ENCODE measurements at regions not wholly inside any gene's neighbourhood (a gene's known extent, or its start where the extent isn't known, plus 50 kb on each side); places are given as distances from the start of the nearest gene placed in this dataset.

GRCh38 chr13:77981281-77981881, 62.8 kb upstream of the EDNRB start:
- H3K9me3 ChIP-seq, result no peaks in the 10 kb centered on the region
- CTCF ChIA-PET, result no interaction called here
- no peak overlapping the region for H3K4me3 Mint-ChIP-seq (ENCODE audit: unreplicated experiment)

GRCh38 chr13:77980592-77980991, 62.0 kb upstream of the EDNRB start:
- no peak overlapping the region for H3K4me3 Mint-ChIP-seq (ENCODE audit: unreplicated experiment)
- H3K9me3 Mint-ChIP-seq (ENCODE audit: unreplicated experiment), result no peaks in the 10 kb centered on the region
- intact Hi-C loops (cut with micrococcal nuclease; ENCODE audit: unreplicated experiment), result no loop called here
- H3K27me3 ChIP-seq (replicated peaks; ENCODE audit: control insufficient read depth, insufficient read depth, low read length), result no peaks in the 10 kb centered on the region
- H3K4me3 ChIP-seq (ENCODE audit: low read depth, low read length), result no peak overlapping the region
- H3K36me3 ChIP-seq (ENCODE audit: control insufficient read depth, insufficient read depth, low read length), result no peaks in the 10 kb centered on the region
- H3K4me1 Mint-ChIP-seq (ENCODE audit: low read depth, unreplicated experiment), result peaks cover 23% of the 10 kb centered on the region
- BruUV-seq (replicated peaks), result no TSS peak
- CTCF ChIA-PET, result no interaction called here
- no peaks in the 10 kb centered on the region for H3K36me3 Mint-ChIP-seq (ENCODE audit: insufficient read depth, unreplicated experiment)
- H3K9me3 ChIP-seq, result no peaks in the 10 kb centered on the region
- H3K4me1 ChIP-seq, result peaks cover 26% of the 10 kb centered on the region
- peak in 1 of 2 experiments; percentile 18 for DNase-seq
- H3K27me3 Mint-ChIP-seq (ENCODE audit: insufficient read depth, unreplicated experiment), result no peaks in the 10 kb centered on the region
- no peak for TF ChIP-seq CTCF (IDR thresholded peaks at IDR 0.05; ENCODE audit: insufficient read depth in 1 of 2, low read depth in 1 of 2, low read length in 1 of 2, severe bottlenecking in 1 of 2, unreplicated experiment in 1 of 2)
- POLR2A ChIA-PET, result no interaction called here
- H3K27ac Mint-ChIP-seq (ENCODE audit: unreplicated experiment), result peak overlapping the region; percentile 90

More at GRCh38 chr13:77981281-77981881, 62.8 kb upstream of the EDNRB start:
- Histone ChIP-seq H3K36me3 (ENCODE audit: control insufficient read depth, insufficient read depth, low read length) (no peaks in the 10 kb centered on the region), H3K4me3 (ENCODE audit: low read depth, low read length) (no peak overlapping the region), H3K4me1 (peaks cover 20% of the 10 kb centered on the region), H3K27me3 (replicated peaks; ENCODE audit: control insufficient read depth, insufficient read depth, low read length) (no peaks in the 10 kb centered on the region)
- Mint-ChIP-seq H3K9me3 (ENCODE audit: unreplicated experiment) (no peaks in the 10 kb centered on the region), H3K27ac (ENCODE audit: unreplicated experiment) (no peak overlapping the region), H3K36me3 (ENCODE audit: insufficient read depth, unreplicated experiment) (no peaks in the 10 kb centered on the region), H3K4me1 (ENCODE audit: low read depth, unreplicated experiment) (peaks cover 16% of the 10 kb centered on the region), H3K27me3 (ENCODE audit: insufficient read depth, unreplicated experiment) (no peaks in the 10 kb centered on the region)
- no TSS peak for BruUV-seq (replicated peaks)
- no peak for TF ChIP-seq CTCF (IDR thresholded peaks at IDR 0.05; ENCODE audit: insufficient read depth in 1 of 2, low read depth in 1 of 2, low read length in 1 of 2, severe bottlenecking in 1 of 2, unreplicated experiment in 1 of 2)
- POLR2A ChIA-PET, result no interaction called here
- intact Hi-C loops (cut with micrococcal nuclease; ENCODE audit: unreplicated experiment), result no loop called here
- DNase-seq, result no peak

DNA sequence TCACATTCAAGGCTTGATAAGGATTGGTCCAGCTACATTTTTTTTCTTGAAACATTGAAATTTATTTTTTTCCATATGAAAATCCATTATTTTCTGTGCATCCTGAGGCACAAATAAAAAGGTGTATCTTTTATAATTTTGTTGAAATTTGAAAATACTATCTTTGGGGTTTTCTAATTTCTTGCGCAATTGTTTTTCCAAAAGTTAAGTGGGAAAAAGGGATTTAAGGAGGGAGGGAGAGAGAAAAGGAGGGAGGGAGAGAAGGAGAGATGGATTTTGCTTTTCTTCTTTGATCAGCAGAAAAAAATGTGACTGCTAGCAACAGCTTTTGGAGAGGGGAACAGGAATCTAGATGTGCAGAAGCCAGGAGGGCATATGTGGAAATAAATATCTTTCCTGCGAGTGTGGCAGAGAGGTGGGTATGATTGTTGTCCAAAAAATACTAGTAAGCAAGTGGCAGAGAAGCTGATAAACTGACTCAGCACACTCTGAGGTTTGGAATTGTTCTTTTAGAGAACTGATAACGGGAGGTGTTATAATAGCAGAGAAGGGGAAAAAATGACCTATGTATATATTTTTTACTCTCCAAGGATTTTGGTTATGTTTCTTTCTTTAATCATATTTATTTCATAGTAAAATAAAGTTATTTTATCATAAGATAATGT, 61.2 kb upstream of the EDNRB start:
- CTCF ChIA-PET, result no interaction called here
- Mint-ChIP-seq H3K36me3 (ENCODE audit: insufficient read depth, unreplicated experiment) (peaks cover 4% of the 10 kb centered on the region), H3K4me1 (ENCODE audit: low read depth, unreplicated experiment) (peaks cover 23% of the 10 kb centered on the region), H3K27me3 (ENCODE audit: insufficient read depth, unreplicated experiment) (no peaks in the 10 kb centered on the region), H3K9me3 (ENCODE audit: unreplicated experiment) (no peaks in the 10 kb centered on the region), H3K27ac (ENCODE audit: unreplicated experiment) (peak overlapping the region; percentile 90), H3K4me3 (ENCODE audit: unreplicated experiment) (no peak overlapping the region)
- no peak for DNase-seq
- Histone ChIP-seq H3K36me3 (ENCODE audit: control insufficient read depth, insufficient read depth, low read length) (no peaks in the 10 kb centered on the region), H3K27me3 (replicated peaks; ENCODE audit: control insufficient read depth, insufficient read depth, low read length) (no peaks in the 10 kb centered on the region), H3K4me1 (peaks cover 26% of the 10 kb centered on the region), H3K9me3 (no peaks in the 10 kb centered on the region), H3K4me3 (ENCODE audit: low read depth, low read length) (no peak overlapping the region)
- intact Hi-C loops (cut with micrococcal nuclease; ENCODE audit: unreplicated experiment), result no loop called here
- POLR2A ChIA-PET, result no interaction called here
- BruUV-seq (replicated peaks), result no TSS peak
- TF ChIP-seq CTCF (IDR thresholded peaks at IDR 0.05; ENCODE audit: insufficient read depth in 1 of 2, low read depth in 1 of 2, low read length in 1 of 2, severe bottlenecking in 1 of 2, unreplicated experiment in 1 of 2), result no peak
